Tibial artery (tissue), 4 donors: ENCODE measurements at regions not wholly inside any gene's neighbourhood (a gene's known extent, or its start where the extent isn't known, plus 50 kb on each side); places are given as distances from the start of the nearest gene placed in this dataset.

Source experiments
- DNase-seq, 2 donors: peaks; one replicate each; pipeline ENCODE4 v3.0.0-alpha.2; 2019
- H3K27ac ChIP-seq, 2 donors: fragments of 200-600 bp; sonication (generic) in 1 of 2; 1 replicate in 1 of 2; 2 replicates in 1 of 2; pipeline ENCODE4 v1.5.1; 2018 to 2019; ENCODE audit warnings: mild to moderate bottlenecking in 1 of 2
- H3K27me3 ChIP-seq, 2 donors: fragments of 200-600 bp; sonication (generic) in 1 of 2; one replicate each; pipeline versions ENCODE4 v1.5.1 to v1.6.0; 2016 to 2019
- H3K36me3 ChIP-seq, 3 donors: fragments of 200-600 bp; sonication (generic) in 2 of 3; one replicate each; pipeline ENCODE4 v1.5.1; 2016 to 2019; ENCODE audit warnings: mild to moderate bottlenecking in 2 of 3
- H3K4me1 ChIP-seq, 4 donors: fragments of 200-600 bp; sonication (generic) in 2 of 4; 1 replicate in 3 of 4; 2 replicates in 1 of 4; pipeline ENCODE4 v1.5.1; 2016 to 2019
- H3K4me3 ChIP-seq, 2 donors: fragments of 200-600 bp; sonication (generic) in 1 of 2; 1 replicate in 1 of 2; 2 replicates in 1 of 2; pipeline ENCODE4 v1.5.1; 2018 to 2019; ENCODE audit warnings: mild to moderate bottlenecking in 2 of 2
- H3K9me3 ChIP-seq, 3 donors: fragments of 200-600 bp; sonication (generic) in 1 of 3; one replicate each; pipeline ENCODE4 v1.5.1; 2016 to 2019
- CTCF ChIP-seq, 2 experiments: fragments of 200-600 bp in 1 of 2; fragments of 450-650 bp in 1 of 2; IDR thresholded peaks; one replicate each; pipeline ENCODE4 v1.5.1; 2017 to 2019; ENCODE audit warnings: antibody characterized with exemption in 2 of 2, mild to moderate bottlenecking in 1 of 2, moderate library complexity in 1 of 2
- intact Hi-C: fragments of 100-400 bp; cut with DNase I; formaldehyde crosslinking; loops from one replicate; pipeline ENCODE4 v1.15.0; 2023; ENCODE audit warnings: low total_unique reads

DNA sequence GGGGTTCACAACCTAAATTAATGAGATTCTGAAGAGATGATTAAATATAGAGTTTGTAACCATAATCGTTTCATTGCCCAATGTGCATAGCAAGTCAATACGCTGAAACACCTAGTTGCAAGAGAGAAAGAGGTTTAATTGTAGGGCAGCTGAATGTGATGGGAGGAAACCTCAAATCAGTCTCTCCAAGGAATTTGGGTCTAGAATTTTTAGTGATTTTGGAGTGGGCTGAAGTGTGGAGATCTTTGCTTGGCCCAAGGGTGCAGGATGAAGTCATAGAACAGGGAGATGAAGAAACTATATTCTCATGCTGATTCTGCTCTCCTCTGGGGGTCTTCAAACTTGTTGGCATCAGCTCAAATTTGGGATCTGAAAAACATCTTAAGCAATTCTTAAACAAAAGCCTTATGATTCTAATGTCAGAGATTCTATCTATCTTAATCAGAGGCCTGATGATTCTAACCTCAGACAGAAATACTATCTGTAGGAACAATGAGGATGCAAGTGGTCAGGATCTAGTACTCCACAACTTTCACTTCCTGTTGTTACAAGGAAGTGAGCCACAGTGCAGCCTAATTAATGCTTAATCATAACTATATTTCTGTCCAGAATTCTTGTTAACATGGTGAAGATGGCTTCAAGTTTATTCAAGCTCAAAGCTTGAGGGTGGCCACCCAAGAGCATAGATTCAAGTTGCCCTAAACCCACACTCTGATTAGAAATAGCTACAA, 80.2 kb upstream of the FUT8 start:
- H3K4me3 ChIP-seq = no peak overlapping the region
- H3K36me3 ChIP-seq = no peaks in the 10 kb centered on the region
- no peaks in the 10 kb centered on the region for H3K27me3 ChIP-seq
- H3K4me1 ChIP-seq = no peaks in the 10 kb centered on the region
- intact Hi-C loops = no loop called here
- no peak overlapping the region for H3K27ac ChIP-seq
- DNase-seq = no peak
- TF ChIP-seq CTCF (IDR thresholded peaks at IDR 0.05) = no peak
- H3K9me3 ChIP-seq = no peaks in the 10 kb centered on the region

DNA sequence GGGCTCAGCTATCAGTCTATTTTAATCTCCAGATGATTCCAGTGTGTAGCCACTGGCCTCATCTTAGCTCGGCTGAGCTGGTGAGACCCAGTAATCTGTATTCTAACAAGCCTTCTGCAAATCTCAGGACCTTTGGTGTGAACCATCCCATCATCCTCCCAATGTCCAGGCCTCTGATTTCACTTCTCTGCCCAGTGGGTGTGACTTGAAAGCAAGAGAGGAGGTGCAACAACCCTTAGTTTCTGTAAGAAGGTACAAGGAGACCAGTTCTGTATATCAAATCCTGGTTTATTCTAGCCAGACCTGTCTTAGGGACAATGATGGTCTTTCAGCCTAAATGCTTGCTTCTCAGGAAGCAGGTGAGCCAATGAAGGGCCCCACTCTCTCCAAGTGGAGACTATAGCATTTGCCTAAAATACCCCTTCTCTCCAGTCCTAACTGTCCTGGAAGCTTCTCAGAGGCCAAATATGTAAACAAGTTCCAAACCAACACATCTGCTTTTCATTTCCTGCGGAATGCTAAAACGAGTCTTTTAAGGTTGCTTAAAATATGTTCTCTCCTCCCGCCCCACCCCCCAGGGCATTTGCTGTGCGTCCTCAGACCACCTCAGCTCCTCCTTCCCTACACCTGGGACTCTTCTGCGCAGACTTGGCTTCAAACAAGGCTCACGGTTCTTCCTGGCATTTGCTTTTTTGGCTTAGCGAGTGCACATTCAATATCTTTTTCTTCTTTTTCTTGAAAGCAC, 78.4 kb upstream of the FUT8 start:
- Histone ChIP-seq H3K36me3 (no peaks in the 10 kb centered on the region), H3K4me1 (no peaks in the 10 kb centered on the region), H3K27me3 (no peaks in the 10 kb centered on the region), H3K27ac (no peak overlapping the region), H3K4me3 (no peak overlapping the region), H3K9me3 (no peaks in the 10 kb centered on the region)
- no peak for TF ChIP-seq CTCF (IDR thresholded peaks at IDR 0.05)
- intact Hi-C loops = no loop called here
- DNase-seq = no peak

DNA sequence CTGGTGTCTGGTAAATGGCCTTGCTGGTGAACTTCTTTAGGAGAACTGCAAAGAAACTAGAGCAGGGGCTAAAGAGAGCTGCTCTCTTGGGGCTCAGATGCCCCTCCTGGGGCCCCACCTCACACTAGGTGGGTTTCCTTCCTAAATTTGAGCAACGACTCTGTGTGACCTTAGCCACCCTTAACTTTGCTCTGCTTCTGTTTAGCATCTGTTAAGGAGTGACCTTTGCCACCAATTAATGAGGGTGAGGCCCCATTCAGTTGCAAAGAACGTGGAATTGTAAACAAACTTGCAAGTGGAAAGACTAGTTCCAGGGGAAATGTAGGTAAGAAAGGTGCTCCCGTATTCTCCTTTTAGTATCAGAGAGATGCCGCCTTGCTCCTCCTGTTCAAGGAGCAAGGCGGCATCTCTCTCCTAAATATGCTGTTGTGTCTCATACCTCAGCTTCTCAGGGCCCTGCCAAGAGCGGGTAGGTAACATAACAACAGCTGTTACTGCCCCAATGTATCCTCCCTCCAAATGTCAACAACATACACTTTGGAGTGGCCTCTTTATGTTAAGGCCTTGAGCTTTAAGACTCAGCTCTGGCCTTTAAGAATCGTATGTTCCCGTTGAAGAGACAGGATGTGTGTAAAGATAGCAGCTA, 77.6 kb upstream of the FUT8 start:
- H3K9me3 ChIP-seq = no peaks in the 10 kb centered on the region
- H3K27me3 ChIP-seq = no peaks in the 10 kb centered on the region
- no peaks in the 10 kb centered on the region for H3K4me1 ChIP-seq
- H3K27ac ChIP-seq = no peak overlapping the region
- TF ChIP-seq CTCF (IDR thresholded peaks at IDR 0.05) = no peak
- no peak overlapping the region for H3K4me3 ChIP-seq
- DNase-seq = no peak
- intact Hi-C loops = no loop called here
- no peaks in the 10 kb centered on the region for H3K36me3 ChIP-seq

GRCh38 chr14:65335411-65335947, 77.1 kb upstream of the FUT8 start:
- DNase-seq = no peak
- no peak overlapping the region for H3K27ac ChIP-seq
- no peak for TF ChIP-seq CTCF (IDR thresholded peaks at IDR 0.05)
- H3K4me1 ChIP-seq = no peaks in the 10 kb centered on the region
- H3K27me3 ChIP-seq = no peaks in the 10 kb centered on the region
- no peaks in the 10 kb centered on the region for H3K9me3 ChIP-seq
- H3K36me3 ChIP-seq = no peaks in the 10 kb centered on the region
- intact Hi-C loops = no loop called here
- H3K4me3 ChIP-seq = no peak overlapping the region

- no peaks in the 10 kb centered on the region for H3K4me1 ChIP-seq
- no peak overlapping the region for H3K4me3 ChIP-seq
- no peak overlapping the region for H3K27ac ChIP-seq
- no peaks in the 10 kb centered on the region for H3K36me3 ChIP-seq
- no peaks in the 10 kb centered on the region for H3K27me3 ChIP-seq
- no peak for DNase-seq
- intact Hi-C loops = no loop called here
- no peak for TF ChIP-seq CTCF (IDR thresholded peaks at IDR 0.05)
- H3K9me3 ChIP-seq = no peaks in the 10 kb centered on the region
These were observed 76.3 kb upstream of the FUT8 start for GRCh38 chr14:65336191-65336591.
